ENCODE measurements at regions not wholly inside any gene's neighbourhood (a gene's known extent, or its start where the extent isn't known, plus 50 kb on each side); places are given as distances from the start of the nearest gene placed in this dataset.

DNA sequence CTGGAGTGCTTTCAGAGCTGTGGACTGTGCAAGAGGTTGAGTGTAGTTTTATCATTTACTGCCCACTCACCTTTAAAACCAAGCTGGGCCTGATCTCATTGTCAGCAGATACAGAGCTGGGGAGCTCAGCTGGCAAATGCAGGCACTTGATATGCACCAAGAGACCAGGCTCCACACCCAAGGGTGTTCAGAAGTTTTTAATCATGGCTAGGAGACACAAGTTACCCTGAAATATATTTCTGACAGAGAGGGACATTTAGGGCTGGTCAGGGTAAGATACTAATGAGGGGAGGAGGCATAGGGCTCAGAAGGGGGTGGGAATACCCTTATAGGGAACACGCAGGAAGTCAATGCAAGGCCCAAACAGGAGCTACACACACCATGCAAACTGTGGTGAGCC, 153.7 kb downstream of the ELAVL4 start:
- H3K4me3 ChIP-seq, result no peak overlapping the region
- no peak for ATAC-seq (replicated peaks in 6 of 8)
- peaks cover 24 to 26% of the 10 kb centered on the region in 2 donors for H3K4me1 ChIP-seq (replicated peaks in 1 of 2)
- H3K27ac ChIP-seq, result no peak overlapping the region
- WGBS, 10 experiments, result 33 to 100% (median 63%) methylated on average over 1 of the region's 1 CpG; no CpG with 5 or more reads in 5 of the 10 experiments
- in situ Hi-C loops (cut with MboI; ENCODE audit: low pct_unique_long_range_greater_than_20kb in 2 of 9, low sequenced_read_pairs in 9 of 9, unreplicated experiment in 9 of 9), result no loop called here

DNA sequence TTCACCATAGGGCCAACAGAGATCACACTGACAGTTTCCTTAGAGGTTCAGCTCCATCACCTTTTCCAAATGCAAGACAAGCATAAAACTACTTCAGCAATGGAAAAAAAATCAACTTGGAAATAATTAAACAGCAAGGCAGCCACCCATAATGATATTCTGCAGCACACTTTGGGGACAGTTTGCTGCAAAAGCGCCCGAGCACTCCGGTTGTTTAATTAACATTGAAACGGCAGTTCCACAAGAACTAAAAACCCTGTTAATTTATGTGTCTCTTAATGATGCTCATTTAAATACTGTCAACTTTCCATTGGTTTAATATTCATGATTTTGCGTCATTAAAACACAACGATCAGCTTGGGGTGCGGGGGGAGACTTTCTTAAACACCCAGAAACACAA, 153.2 kb downstream of the ELAVL4 start:
- H3K4me3 ChIP-seq, result no peak overlapping the region
- ATAC-seq (replicated peaks in 6 of 8), result no peak
- H3K4me1 ChIP-seq (replicated peaks in 1 of 2), result peaks cover 22 to 24% of the 10 kb centered on the region in 2 donors
- in situ Hi-C loops (cut with MboI; ENCODE audit: low pct_unique_long_range_greater_than_20kb in 2 of 9, low sequenced_read_pairs in 9 of 9, unreplicated experiment in 9 of 9), result no loop called here
- WGBS, 10 experiments, result 45 to 95% (median 89%) methylated on average over 4 to 7 of the region's 7 CpGs; no CpG with 5 or more reads in 3 of the 10 experiments
- no peak overlapping the region for H3K27ac ChIP-seq

DNA sequence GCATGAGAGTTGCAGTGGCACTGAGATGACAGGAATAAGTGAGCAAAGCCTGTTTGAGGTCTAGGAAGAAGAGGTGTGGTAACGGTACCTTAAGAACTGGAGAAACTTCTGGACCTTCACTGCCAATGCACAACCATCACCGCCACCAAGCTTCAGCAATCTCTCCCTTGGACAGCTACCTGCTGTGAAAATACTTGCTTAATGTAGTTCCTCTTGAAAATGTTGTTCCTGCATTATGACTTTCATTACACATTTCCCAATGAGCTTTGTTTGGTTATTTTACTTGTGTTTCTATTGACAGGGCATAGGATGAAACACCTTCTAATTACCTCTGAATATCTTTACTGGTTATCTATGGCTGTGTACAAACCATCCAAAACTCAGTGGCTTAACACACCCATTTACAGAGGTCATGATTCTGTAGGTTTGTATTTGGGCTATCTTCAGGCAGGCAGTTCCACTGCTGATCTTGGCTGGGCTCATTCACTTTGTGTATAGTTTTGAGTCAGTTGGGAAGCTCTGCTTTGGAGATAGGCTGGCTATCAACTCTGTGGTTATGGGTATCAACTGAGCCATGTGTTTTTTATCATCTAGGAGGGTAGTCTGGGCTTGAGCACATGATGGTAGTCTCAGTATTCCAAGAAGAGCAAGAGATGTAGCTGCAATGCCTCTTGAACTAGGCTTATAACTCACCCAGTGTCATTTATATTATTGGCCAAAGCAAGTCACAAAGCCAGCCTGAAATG, 149.4 kb downstream of the ELAVL4 start:
- in situ Hi-C loops (cut with MboI; ENCODE audit: low pct_unique_long_range_greater_than_20kb in 2 of 9, low sequenced_read_pairs in 9 of 9, unreplicated experiment in 9 of 9), result no loop called here
- no peak for ATAC-seq (replicated peaks in 6 of 8)
- Histone ChIP-seq H3K27ac (no peak overlapping the region), H3K4me3 (no peak overlapping the region), H3K4me1 (replicated peaks in 1 of 2) (peaks cover 0 to 2% of the 10 kb centered on the region in 2 donors)
- WGBS, 10 experiments, result 0 to 100% (median 70%) methylated on average over 1 to 2 of the region's 2 CpGs; no CpG with 5 or more reads in 2 of the 10 experiments

DNA sequence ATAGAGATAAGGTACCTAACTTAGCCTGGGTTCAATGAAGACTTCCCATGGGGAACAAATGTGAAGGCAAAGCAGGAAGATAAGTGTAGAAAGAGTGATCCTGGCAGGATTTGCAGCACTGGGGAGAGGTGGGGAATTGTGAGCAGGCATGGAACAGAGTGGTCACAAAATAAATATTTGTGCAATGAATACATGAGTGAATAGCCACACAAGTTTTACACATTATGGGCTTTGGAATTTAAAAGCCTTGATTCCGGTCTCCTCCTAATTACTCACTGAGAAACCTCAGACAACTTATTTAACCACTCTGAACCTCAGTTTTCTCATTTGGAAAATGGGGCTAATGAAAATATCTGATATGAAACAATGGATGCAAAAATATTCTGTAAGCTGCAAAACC, 148.3 kb downstream of the ELAVL4 start:
- no peak for ATAC-seq (replicated peaks in 6 of 8)
- 0 to 100% (median 80%) methylated on average over 1 of the region's 1 CpG; no CpG with 5 or more reads in 1 of the 10 experiments for WGBS, 10 experiments
- in situ Hi-C loops (cut with MboI; ENCODE audit: low pct_unique_long_range_greater_than_20kb in 2 of 9, low sequenced_read_pairs in 9 of 9, unreplicated experiment in 9 of 9), result no loop called here

More for the DNA sequence above, 148.3 kb downstream of the ELAVL4 start:
- no peak overlapping the region for H3K27ac ChIP-seq
- H3K4me3 ChIP-seq, result no peak overlapping the region
- peaks cover 9 to 10% of the 10 kb centered on the region in 2 donors for H3K4me1 ChIP-seq (replicated peaks in 1 of 2)

All from motor neuron (in vitro differentiated cells).